WERI-Rb-1 (cell line): ENCODE measurements at regions not wholly inside any gene's neighbourhood (a gene's known extent, or its start where the extent isn't known, plus 50 kb on each side); places are given as distances from the start of the nearest gene placed in this dataset.

ENCODE experiments used
- DNase-seq: peaks from one replicate; pipeline ENCODE4 v3.0.0-alpha.2; 2020
- H3K27ac ChIP-seq: fragments of 250-450 bp; sonication (Bioruptor Pico); 2 replicates; pipeline ENCODE4 v1.5.1; 2020; ENCODE audit warnings: mild to moderate bottlenecking, moderate library complexity
- H3K27me3 ChIP-seq: fragments of 250-450 bp; sonication (Bioruptor Pico); 2 replicates; pipeline ENCODE4 v1.5.1; 2021; ENCODE audit warnings: mild to moderate bottlenecking, low read depth, moderate library complexity; ENCODE audit not compliant: insufficient read depth, severe bottlenecking
- H3K36me3 ChIP-seq: fragments of 250-450 bp; sonication (Bioruptor Pico); 2 replicates; pipeline ENCODE4 v1.5.1; 2020; ENCODE audit warnings: mild to moderate bottlenecking, moderate library complexity
- H3K4me3 ChIP-seq: 2 replicates; pipeline ENCODE4 v1.5.1; 2011; ENCODE audit warnings: low read depth, mild to moderate bottlenecking, control low read depth, low read length
- H3K9me3 ChIP-seq: fragments of 250-450 bp; sonication (Bioruptor Pico); 2 replicates; pipeline ENCODE4 v1.5.1; 2021; ENCODE audit warnings: mild to moderate bottlenecking, moderate library complexity; ENCODE audit not compliant: severe bottlenecking
- TF ChIP-seq, protein P1 (sequence below): IDR thresholded peaks from 2 replicates; pipeline ENCODE4 v1.5.1; 2011; ENCODE audit warnings: low read depth, mild to moderate bottlenecking, control low read depth, inconsistent platforms, low read length

DNA sequence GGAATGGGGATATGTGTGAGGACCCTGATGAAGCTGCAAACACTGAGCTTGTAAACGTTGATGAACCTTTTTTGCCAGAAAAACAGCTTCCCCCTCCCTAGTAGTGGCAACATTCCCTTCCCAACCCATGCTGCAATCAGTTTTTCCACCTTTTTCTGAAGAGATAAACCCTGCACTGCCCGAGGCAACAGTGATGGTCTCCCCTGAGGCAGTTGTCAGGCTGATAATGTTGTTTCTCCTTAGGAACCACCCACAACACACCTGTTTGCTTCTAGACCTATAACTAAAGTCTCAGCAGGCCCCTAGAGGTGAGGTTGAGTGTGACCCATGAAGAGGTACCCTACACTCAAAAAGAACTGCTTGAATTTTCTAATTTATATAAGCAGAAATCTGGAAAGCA is 922.4 kb upstream of the ADGRL4 start:
- no peak overlapping the region for H3K4me3 ChIP-seq
- DNase-seq, result no peak
- no peak overlapping the region for H3K27ac ChIP-seq
- TF ChIP-seq, protein P1, sequence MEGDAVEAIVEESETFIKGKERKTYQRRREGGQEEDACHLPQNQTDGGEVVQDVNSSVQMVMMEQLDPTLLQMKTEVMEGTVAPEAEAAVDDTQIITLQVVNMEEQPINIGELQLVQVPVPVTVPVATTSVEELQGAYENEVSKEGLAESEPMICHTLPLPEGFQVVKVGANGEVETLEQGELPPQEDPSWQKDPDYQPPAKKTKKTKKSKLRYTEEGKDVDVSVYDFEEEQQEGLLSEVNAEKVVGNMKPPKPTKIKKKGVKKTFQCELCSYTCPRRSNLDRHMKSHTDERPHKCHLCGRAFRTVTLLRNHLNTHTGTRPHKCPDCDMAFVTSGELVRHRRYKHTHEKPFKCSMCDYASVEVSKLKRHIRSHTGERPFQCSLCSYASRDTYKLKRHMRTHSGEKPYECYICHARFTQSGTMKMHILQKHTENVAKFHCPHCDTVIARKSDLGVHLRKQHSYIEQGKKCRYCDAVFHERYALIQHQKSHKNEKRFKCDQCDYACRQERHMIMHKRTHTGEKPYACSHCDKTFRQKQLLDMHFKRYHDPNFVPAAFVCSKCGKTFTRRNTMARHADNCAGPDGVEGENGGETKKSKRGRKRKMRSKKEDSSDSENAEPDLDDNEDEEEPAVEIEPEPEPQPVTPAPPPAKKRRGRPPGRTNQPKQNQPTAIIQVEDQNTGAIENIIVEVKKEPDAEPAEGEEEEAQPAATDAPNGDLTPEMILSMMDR, result no peak
- H3K9me3 ChIP-seq, result peaks cover 2% of the 10 kb centered on the region
- H3K36me3 ChIP-seq, result no peaks in the 10 kb centered on the region
- H3K27me3 ChIP-seq, result no peaks in the 10 kb centered on the region

DNA sequence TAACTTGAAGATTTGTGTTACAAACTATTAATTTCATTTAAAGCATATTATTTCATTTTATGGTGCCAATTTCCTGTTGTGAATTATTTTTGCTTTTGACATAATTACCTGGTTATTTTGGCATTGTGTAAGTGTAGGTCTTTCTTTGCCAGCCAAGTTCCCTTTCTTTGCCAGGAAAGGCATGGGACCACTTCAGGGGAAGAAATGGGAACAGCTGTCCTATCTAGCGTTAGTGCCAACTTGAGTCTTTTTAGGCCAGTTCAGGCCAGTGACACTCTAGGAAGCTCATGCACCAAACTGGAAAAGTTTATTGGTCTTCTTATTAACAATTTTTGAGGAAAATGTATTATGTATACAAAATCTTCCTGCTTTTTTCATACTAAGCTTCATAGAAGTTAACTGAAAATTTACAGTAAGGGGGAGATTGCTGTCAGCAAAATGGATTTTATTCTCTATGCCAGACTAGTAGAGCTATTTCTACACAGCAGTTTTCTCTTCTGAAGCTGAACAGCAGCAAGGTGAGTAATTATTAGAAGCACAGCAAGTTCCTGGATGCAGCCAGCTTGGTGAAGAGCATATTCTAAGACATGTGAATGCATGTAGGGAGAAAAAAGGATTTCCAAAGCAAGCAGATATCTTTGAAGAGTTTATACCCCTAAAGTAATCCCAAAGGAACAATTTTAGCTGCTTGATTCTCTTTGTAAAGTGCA is 914.6 kb upstream of the ADGRL4 start:
- TF ChIP-seq, protein P1, result no peak
- no peak overlapping the region for H3K4me3 ChIP-seq
- peaks cover 2% of the 10 kb centered on the region for H3K9me3 ChIP-seq
- H3K27ac ChIP-seq, result no peak overlapping the region
- no peak for DNase-seq
- H3K36me3 ChIP-seq, result no peaks in the 10 kb centered on the region
- no peaks in the 10 kb centered on the region for H3K27me3 ChIP-seq

DNA sequence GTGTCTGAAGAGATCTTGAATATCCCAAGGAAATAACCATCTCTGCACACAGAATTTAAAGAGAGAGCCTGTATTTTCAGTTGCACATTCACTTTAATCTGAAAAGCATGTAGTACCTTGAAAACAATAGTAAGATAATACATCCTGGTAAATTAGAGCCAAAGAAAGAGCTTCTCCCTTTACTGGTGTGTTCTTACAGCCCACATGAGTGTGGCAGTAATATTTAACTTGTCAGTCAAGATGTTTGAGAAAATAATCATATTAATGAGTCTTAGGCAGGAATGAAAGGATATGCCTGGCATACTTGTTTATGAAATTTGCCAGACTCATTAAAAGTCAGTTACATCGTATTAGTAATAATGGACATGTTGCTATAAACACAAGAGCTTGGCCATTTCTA is 908.4 kb upstream of the ADGRL4 start:
- Histone ChIP-seq H3K27me3 (no peaks in the 10 kb centered on the region), H3K4me3 (no peak overlapping the region), H3K9me3 (no peaks in the 10 kb centered on the region), H3K27ac (no peak overlapping the region), H3K36me3 (no peaks in the 10 kb centered on the region)
- TF ChIP-seq, protein P1, result no peak
- no peak for DNase-seq

DNA sequence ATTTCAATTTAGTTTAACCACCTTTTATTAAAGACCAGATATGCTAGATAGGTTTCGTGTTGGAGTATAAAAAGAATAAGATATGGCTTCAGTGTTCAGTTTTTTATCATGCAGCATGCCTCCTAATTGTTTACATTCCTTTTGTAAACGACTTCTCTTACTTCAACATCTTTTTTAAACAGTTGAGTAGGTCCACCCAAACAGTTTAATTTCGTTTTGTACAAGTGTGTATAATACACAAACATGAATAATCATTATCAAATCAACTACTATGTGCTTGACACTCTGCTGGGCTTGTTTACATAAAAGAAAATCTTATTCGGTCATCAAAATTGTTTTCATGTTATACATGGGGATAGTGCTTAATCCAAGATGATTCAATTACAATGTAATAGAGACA is 906.3 kb upstream of the ADGRL4 start:
- Histone ChIP-seq H3K27me3 (no peaks in the 10 kb centered on the region), H3K36me3 (no peaks in the 10 kb centered on the region), H3K4me3 (no peak overlapping the region), H3K27ac (no peak overlapping the region), H3K9me3 (no peaks in the 10 kb centered on the region)
- DNase-seq, result no peak
- TF ChIP-seq, protein P1, result no peak

DNA sequence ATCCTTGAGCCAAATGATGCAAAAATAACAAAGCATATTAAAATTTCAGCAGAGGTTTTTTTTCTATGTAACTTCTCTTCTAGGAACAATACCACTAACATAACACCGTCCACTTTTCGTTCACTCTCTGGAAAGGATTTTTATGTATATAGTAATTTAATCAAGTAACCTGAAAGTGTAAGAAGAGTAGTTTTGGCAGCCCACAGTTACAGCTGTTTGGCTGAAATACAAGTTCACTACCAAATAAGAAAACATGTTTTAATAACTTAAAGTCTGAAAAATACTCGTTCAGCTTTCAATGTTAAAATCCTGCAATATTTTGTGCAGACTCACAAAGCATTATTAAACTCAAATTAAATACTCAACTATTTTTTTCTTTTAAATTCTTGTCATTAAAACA is 896.8 kb upstream of the ADGRL4 start:
- Histone ChIP-seq H3K4me3 (no peak overlapping the region), H3K27ac (no peak overlapping the region)
- TF ChIP-seq, protein P1, result no peak

DNA sequence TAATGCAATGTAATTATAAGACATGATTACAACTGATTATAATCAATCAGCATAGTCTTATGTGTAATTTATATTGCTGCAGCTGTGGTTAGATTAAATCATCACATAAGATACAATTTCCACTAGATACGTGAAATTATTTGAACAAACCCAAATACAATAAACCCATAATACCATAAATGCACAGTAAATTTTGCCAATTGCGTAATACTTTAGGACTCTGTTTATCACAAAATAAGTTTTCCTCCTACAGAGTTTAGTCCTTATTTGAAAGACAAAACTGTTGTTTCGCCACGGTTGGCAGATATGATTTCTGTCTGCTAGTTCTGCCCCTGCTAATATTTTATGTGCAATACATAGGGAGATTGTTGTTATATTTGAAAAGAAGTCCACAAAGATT is 895.9 kb upstream of the ADGRL4 start:
- DNase-seq, result no peak
- no peaks in the 10 kb centered on the region for H3K9me3 ChIP-seq
- H3K27me3 ChIP-seq, result no peaks in the 10 kb centered on the region
- H3K36me3 ChIP-seq, result no peaks in the 10 kb centered on the region
- H3K4me3 ChIP-seq, result no peak overlapping the region
- TF ChIP-seq, protein P1, result no peak
- no peak overlapping the region for H3K27ac ChIP-seq

More for the DNA sequence above, 896.8 kb upstream of the ADGRL4 start:
- no peaks in the 10 kb centered on the region for H3K9me3 ChIP-seq
- no peaks in the 10 kb centered on the region for H3K27me3 ChIP-seq
- no peak for DNase-seq
- H3K36me3 ChIP-seq, result no peaks in the 10 kb centered on the region
